ENCODE measurements at regions not wholly inside any gene's neighbourhood (a gene's known extent, or its start where the extent isn't known, plus 50 kb on each side); places are given as distances from the start of the nearest gene placed in this dataset.
A peak's percentile ranks its signal among the peaks of the same experiment; 100 is the strongest.

DNA sequence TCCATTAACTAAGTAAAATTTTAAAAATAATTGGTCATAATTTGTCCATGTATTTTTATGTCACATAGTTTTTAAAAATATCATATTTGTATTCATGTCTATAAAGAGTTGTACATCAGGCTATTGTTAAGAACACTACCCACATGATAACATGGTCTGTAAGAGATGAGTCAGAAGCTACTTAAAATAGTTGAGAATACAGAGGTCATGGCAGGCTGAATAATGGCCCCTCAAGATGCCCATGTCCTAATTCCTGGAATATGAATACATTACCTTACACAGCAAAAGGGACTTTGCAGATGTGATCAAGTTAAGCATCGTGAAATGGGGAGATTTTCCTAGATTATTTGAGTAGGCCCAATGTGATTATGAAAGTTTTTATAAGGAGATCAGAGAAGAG lies 782.9 kb upstream of the GOLIM4 start:
- ATAC-seq (ENCODE audit: insufficient read depth, low FRiP score) (no peak), DNase-seq (no peak)
- no peak overlapping the region for H3K27ac ChIP-seq (ENCODE audit: low read depth in 1 of 2, low read length in 1 of 2)
- no peaks in the 10 kb centered on the region for H3K27me3 ChIP-seq (ENCODE audit: control insufficient read depth in 3 of 3, insufficient read depth in 3 of 3, low read length in 2 of 3)
- WGBS, 2 donors = 93 to 96% methylated on average over 1 of the region's 1 CpG
- H3K9ac ChIP-seq (ENCODE audit: insufficient read depth in 1 of 2, low read length in 2 of 2) = no peak overlapping the region
- H3K4me3 ChIP-seq = no peak overlapping the region
- TF ChIP-seq, protein P1, sequence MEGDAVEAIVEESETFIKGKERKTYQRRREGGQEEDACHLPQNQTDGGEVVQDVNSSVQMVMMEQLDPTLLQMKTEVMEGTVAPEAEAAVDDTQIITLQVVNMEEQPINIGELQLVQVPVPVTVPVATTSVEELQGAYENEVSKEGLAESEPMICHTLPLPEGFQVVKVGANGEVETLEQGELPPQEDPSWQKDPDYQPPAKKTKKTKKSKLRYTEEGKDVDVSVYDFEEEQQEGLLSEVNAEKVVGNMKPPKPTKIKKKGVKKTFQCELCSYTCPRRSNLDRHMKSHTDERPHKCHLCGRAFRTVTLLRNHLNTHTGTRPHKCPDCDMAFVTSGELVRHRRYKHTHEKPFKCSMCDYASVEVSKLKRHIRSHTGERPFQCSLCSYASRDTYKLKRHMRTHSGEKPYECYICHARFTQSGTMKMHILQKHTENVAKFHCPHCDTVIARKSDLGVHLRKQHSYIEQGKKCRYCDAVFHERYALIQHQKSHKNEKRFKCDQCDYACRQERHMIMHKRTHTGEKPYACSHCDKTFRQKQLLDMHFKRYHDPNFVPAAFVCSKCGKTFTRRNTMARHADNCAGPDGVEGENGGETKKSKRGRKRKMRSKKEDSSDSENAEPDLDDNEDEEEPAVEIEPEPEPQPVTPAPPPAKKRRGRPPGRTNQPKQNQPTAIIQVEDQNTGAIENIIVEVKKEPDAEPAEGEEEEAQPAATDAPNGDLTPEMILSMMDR (IDR thresholded peaks at IDR 0.05; ENCODE audit: control extremely low read depth, extremely low read depth) = no peak
- H3K4me1 ChIP-seq (ENCODE audit: control insufficient read depth in 5 of 5, insufficient read depth in 5 of 5, low read length in 5 of 5) = peaks cover 0 to 5% (median 0%) of the 10 kb centered on the region in 5 donors
- H3K9me3 ChIP-seq (ENCODE audit: control insufficient read depth in 4 of 4, insufficient read depth in 3 of 4, low read length in 3 of 4) = no peaks in the 10 kb centered on the region
- H3K36me3 ChIP-seq (ENCODE audit: control insufficient read depth in 4 of 4, insufficient read depth in 4 of 4, low read length in 4 of 4) = no peaks in the 10 kb centered on the region

DNA sequence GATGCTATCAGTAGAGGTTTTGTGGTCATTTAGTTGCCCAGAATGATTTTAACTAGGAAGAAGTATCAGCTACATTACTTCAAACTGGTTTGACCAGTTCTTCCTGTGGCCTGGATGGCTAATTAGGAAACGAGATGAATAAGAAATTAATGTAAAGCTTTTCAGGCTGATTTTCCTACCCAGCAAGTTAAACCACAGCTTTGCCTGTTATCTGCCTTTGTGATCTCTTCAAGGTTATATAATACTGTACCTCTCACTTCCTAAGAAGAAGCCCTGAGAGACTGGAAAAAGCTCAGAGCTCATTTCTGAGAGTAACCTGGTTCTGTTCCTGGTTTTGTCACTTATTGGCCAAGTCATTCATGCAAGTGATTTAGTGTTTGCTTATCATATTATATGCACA lies 782.2 kb upstream of the GOLIM4 start:
- H3K27me3 ChIP-seq (ENCODE audit: control insufficient read depth in 3 of 3, insufficient read depth in 3 of 3, low read length in 2 of 3) = no peaks in the 10 kb centered on the region
- ATAC-seq (ENCODE audit: insufficient read depth, low FRiP score) = no peak
- no peaks in the 10 kb centered on the region for H3K36me3 ChIP-seq (ENCODE audit: control insufficient read depth in 4 of 4, insufficient read depth in 4 of 4, low read length in 4 of 4)
- TF ChIP-seq, protein P1 (IDR thresholded peaks at IDR 0.05; ENCODE audit: control extremely low read depth, extremely low read depth) = no peak
- DNase-seq = peak in 2 of 3 donors; percentile 22 to 45
- no peak overlapping the region for H3K9ac ChIP-seq (ENCODE audit: insufficient read depth in 1 of 2, low read length in 2 of 2)
- no peak overlapping the region for H3K27ac ChIP-seq (ENCODE audit: low read depth in 1 of 2, low read length in 1 of 2)
- H3K4me3 ChIP-seq = no peak overlapping the region
- H3K9me3 ChIP-seq (ENCODE audit: control insufficient read depth in 4 of 4, insufficient read depth in 3 of 4, low read length in 3 of 4) = no peaks in the 10 kb centered on the region
- H3K4me1 ChIP-seq (ENCODE audit: control insufficient read depth in 5 of 5, insufficient read depth in 5 of 5, low read length in 5 of 5) = peaks cover 0 to 5% (median 0%) of the 10 kb centered on the region in 5 donors
- 32 to 44% methylated on average over 1 of the region's 1 CpG for WGBS, 2 donors

DNA sequence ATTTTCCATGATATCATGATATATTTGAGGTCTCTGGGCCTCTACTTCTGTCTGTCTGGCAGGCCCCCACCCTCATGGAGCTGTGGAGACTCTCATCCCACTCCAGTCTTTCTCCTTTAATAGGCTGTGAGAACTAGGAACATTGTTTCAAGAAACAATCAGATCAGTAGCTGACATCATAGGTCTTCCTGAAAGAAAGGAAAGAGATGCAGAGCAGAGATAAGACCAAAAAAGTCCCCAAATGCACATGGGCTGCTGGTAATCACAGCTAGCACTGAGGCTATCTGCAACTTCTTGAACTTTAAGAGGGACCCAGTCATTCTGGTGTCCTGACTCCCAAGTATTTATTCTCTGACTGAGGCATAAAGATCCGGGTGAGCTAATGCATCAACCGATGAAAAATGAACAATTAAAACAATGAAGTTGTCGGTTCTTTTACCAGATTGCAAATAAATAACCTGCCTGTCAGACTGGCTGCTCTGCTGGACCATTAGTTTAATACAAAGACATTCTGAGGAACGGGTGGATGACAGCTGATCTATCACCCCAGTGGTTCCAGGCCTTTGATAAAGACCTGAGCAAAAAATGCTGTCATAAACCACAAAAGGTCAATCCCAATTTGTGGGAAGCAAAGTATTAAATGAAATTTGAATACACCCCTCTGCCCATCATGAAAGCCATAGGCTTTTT lies 780.8 kb upstream of the GOLIM4 start:
- TF ChIP-seq, protein P1 (IDR thresholded peaks at IDR 0.05; ENCODE audit: control extremely low read depth, extremely low read depth) = no peak
- no peaks in the 10 kb centered on the region for H3K9me3 ChIP-seq (ENCODE audit: control insufficient read depth in 4 of 4, insufficient read depth in 3 of 4, low read length in 3 of 4)
- H3K27me3 ChIP-seq (ENCODE audit: control insufficient read depth in 3 of 3, insufficient read depth in 3 of 3, low read length in 2 of 3) = no peaks in the 10 kb centered on the region
- WGBS, 2 donors = 31 to 32% methylated on average over 4 of the region's 4 CpGs
- DNase-seq (peak in 1 of 3 donors; percentile 27), ATAC-seq (ENCODE audit: insufficient read depth, low FRiP score) (no peak)
- H3K4me1 ChIP-seq (ENCODE audit: control insufficient read depth in 5 of 5, insufficient read depth in 5 of 5, low read length in 5 of 5) = peaks cover 0 to 5% (median 0%) of the 10 kb centered on the region in 5 donors
- no peak overlapping the region for H3K9ac ChIP-seq (ENCODE audit: insufficient read depth in 1 of 2, low read length in 2 of 2)
- H3K27ac ChIP-seq (ENCODE audit: low read depth in 1 of 2, low read length in 1 of 2) = peak overlapping the region in 1 of 2 donors; percentile 45
- H3K36me3 ChIP-seq (ENCODE audit: control insufficient read depth in 4 of 4, insufficient read depth in 4 of 4, low read length in 4 of 4) = no peaks in the 10 kb centered on the region
- H3K4me3 ChIP-seq = no peak overlapping the region

DNA sequence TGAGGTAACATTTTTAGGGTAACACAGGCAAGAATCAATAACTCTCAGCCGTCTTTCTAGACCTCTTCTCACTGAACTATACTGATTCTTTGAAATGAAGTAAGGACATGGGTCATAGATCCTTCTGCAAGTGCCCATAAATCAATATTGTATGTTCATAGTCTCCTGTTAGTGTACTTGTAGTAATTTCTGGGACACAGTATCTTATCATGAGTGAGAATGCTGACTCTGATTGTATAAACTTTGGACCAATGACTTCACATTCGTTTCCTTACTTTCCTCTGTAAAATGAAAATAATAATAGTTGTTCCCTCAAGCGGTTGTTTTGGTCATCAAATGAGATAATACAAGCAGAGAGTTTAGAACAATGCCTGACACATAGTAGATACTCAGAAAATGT lies 777.1 kb upstream of the GOLIM4 start:
- Histone ChIP-seq H3K9ac (ENCODE audit: insufficient read depth in 1 of 2, low read length in 2 of 2) (no peak overlapping the region), H3K27ac (ENCODE audit: low read depth in 1 of 2, low read length in 1 of 2) (no peak overlapping the region), H3K4me3 (no peak overlapping the region), H3K4me1 (ENCODE audit: control insufficient read depth in 5 of 5, insufficient read depth in 5 of 5, low read length in 5 of 5) (peaks cover 0 to 8% (median 0%) of the 10 kb centered on the region in 5 donors), H3K9me3 (ENCODE audit: control insufficient read depth in 4 of 4, insufficient read depth in 3 of 4, low read length in 3 of 4) (no peaks in the 10 kb centered on the region), H3K27me3 (ENCODE audit: control insufficient read depth in 3 of 3, insufficient read depth in 3 of 3, low read length in 2 of 3) (no peaks in the 10 kb centered on the region), H3K36me3 (ENCODE audit: control insufficient read depth in 4 of 4, insufficient read depth in 4 of 4, low read length in 4 of 4) (no peaks in the 10 kb centered on the region)
- TF ChIP-seq, protein P1 (IDR thresholded peaks at IDR 0.05; ENCODE audit: control extremely low read depth, extremely low read depth) = no peak
- DNase-seq = no peak
- ATAC-seq (ENCODE audit: insufficient read depth, low FRiP score) = no peak
- 79 to 82% methylated on average over 3 of the region's 3 CpGs for WGBS, 2 donors
